ENCODE measurements at regions not wholly inside any gene's neighbourhood (a gene's known extent, or its start where the extent isn't known, plus 50 kb on each side); places are given as distances from the start of the nearest gene placed in this dataset.
"Not testable (repeated sequence)": the region's sequence is repeated elsewhere in the genome, so short reads cannot be mapped to it uniquely, and the experiment has no call there.

GRCh38 chr2:87237570-87238336 lies 216.1 kb upstream of the PLGLB1 start:
- not testable (repeated sequence) for H4K91ac ChIP-seq (ENCODE audit: low read length); H2BK15ac ChIP-seq (ENCODE audit: low read depth, poor library complexity, severe bottlenecking); H3K4ac ChIP-seq (ENCODE audit: low read depth in 1 of 2, low read length in 2 of 2); H2AFZ ChIP-seq (ENCODE audit: low read depth, low read length); H3K79me1 ChIP-seq (replicated peaks; ENCODE audit: low read length, poor library complexity, severe bottlenecking); H3K9me3 ChIP-seq (ENCODE audit: control insufficient read depth, low read length); H3K36me3 ChIP-seq (ENCODE audit: control insufficient read depth in 1 of 2, insufficient read depth in 2 of 2, low read depth in 1 of 2, low read length in 2 of 2); H2AK5ac ChIP-seq (ENCODE audit: low read length, severe bottlenecking); H3K4me2 ChIP-seq (ENCODE audit: low read length, poor library complexity, severe bottlenecking); H4K8ac ChIP-seq (ENCODE audit: low read length); H2BK5ac ChIP-seq (ENCODE audit: low read depth, low read length, poor library complexity, severe bottlenecking); H2BK12ac ChIP-seq (ENCODE audit: low read length in 2 of 2); H3K27ac ChIP-seq (ENCODE audit: low read length, poor library complexity, severe bottlenecking); H3K4me3 ChIP-seq (ENCODE audit: insufficient read depth in 1 of 2, low read depth in 1 of 2, low read length in 2 of 2); H3K4me1 ChIP-seq (ENCODE audit: control insufficient read depth, insufficient read depth, low read depth, low read length); H3K23ac ChIP-seq (ENCODE audit: low read length in 2 of 2); H3K9ac ChIP-seq (ENCODE audit: low read length); H3K18ac ChIP-seq (ENCODE audit: low read depth in 1 of 2, low read length in 2 of 2); DNase-seq; H3K14ac ChIP-seq (ENCODE audit: low read length in 2 of 2); H2BK120ac ChIP-seq (ENCODE audit: low read depth, low read length); H3K27me3 ChIP-seq (ENCODE audit: control insufficient read depth in 1 of 2, insufficient read depth in 1 of 2, low read length in 2 of 2)
- WGBS: 24% methylated on average over 6 of the region's 15 CpGs

GRCh38 chr2:87239558-87240215 lies 218.0 kb upstream of the PLGLB1 start:
- not testable (repeated sequence) for H3K79me1 ChIP-seq (replicated peaks; ENCODE audit: low read length, poor library complexity, severe bottlenecking); H2AFZ ChIP-seq (ENCODE audit: low read depth, low read length); H3K9me3 ChIP-seq (ENCODE audit: control insufficient read depth, low read length); H4K8ac ChIP-seq (ENCODE audit: low read length); H2BK5ac ChIP-seq (ENCODE audit: low read depth, low read length, poor library complexity, severe bottlenecking); H3K14ac ChIP-seq (ENCODE audit: low read length in 2 of 2); H3K4ac ChIP-seq (ENCODE audit: low read depth in 1 of 2, low read length in 2 of 2); DNase-seq; H3K4me1 ChIP-seq (ENCODE audit: control insufficient read depth, insufficient read depth, low read depth, low read length); H3K18ac ChIP-seq (ENCODE audit: low read depth in 1 of 2, low read length in 2 of 2); H3K9ac ChIP-seq (ENCODE audit: low read length); H2AK5ac ChIP-seq (ENCODE audit: low read length, severe bottlenecking); H3K27ac ChIP-seq (ENCODE audit: low read length, poor library complexity, severe bottlenecking); H3K4me3 ChIP-seq (ENCODE audit: insufficient read depth in 1 of 2, low read depth in 1 of 2, low read length in 2 of 2); H2BK12ac ChIP-seq (ENCODE audit: low read length in 2 of 2); H4K91ac ChIP-seq (ENCODE audit: low read length); H2BK120ac ChIP-seq (ENCODE audit: low read depth, low read length); H3K36me3 ChIP-seq (ENCODE audit: control insufficient read depth in 1 of 2, insufficient read depth in 2 of 2, low read depth in 1 of 2, low read length in 2 of 2); H3K23ac ChIP-seq (ENCODE audit: low read length in 2 of 2); H2BK15ac ChIP-seq (ENCODE audit: low read depth, poor library complexity, severe bottlenecking); H3K27me3 ChIP-seq (ENCODE audit: control insufficient read depth in 1 of 2, insufficient read depth in 1 of 2, low read length in 2 of 2); H3K4me2 ChIP-seq (ENCODE audit: low read length, poor library complexity, severe bottlenecking)
- WGBS: 94% methylated on average over 2 of the region's 8 CpGs

GRCh38 chr2:87246066-87246717 lies 224.5 kb upstream of the PLGLB1 start:
- H2AFZ ChIP-seq (ENCODE audit: low read depth, low read length); H2BK15ac ChIP-seq (ENCODE audit: low read depth, poor library complexity, severe bottlenecking); H3K4me2 ChIP-seq (ENCODE audit: low read length, poor library complexity, severe bottlenecking); H3K4me1 ChIP-seq (ENCODE audit: control insufficient read depth, insufficient read depth, low read depth, low read length); H3K36me3 ChIP-seq (ENCODE audit: control insufficient read depth in 1 of 2, insufficient read depth in 2 of 2, low read depth in 1 of 2, low read length in 2 of 2); H3K27me3 ChIP-seq (ENCODE audit: control insufficient read depth in 1 of 2, insufficient read depth in 1 of 2, low read length in 2 of 2); H2BK120ac ChIP-seq (ENCODE audit: low read depth, low read length); H3K27ac ChIP-seq (ENCODE audit: low read length, poor library complexity, severe bottlenecking); H3K23ac ChIP-seq (ENCODE audit: low read length in 2 of 2); H2AK5ac ChIP-seq (ENCODE audit: low read length, severe bottlenecking); H4K8ac ChIP-seq (ENCODE audit: low read length); H3K18ac ChIP-seq (ENCODE audit: low read depth in 1 of 2, low read length in 2 of 2); H3K79me1 ChIP-seq (replicated peaks; ENCODE audit: low read length, poor library complexity, severe bottlenecking); H2BK12ac ChIP-seq (ENCODE audit: low read length in 2 of 2); H4K91ac ChIP-seq (ENCODE audit: low read length); H3K4me3 ChIP-seq (ENCODE audit: insufficient read depth in 1 of 2, low read depth in 1 of 2, low read length in 2 of 2); DNase-seq; H2BK5ac ChIP-seq (ENCODE audit: low read depth, low read length, poor library complexity, severe bottlenecking); H3K4ac ChIP-seq (ENCODE audit: low read depth in 1 of 2, low read length in 2 of 2); H3K14ac ChIP-seq (ENCODE audit: low read length in 2 of 2); H3K9me3 ChIP-seq (ENCODE audit: control insufficient read depth, low read length); H3K9ac ChIP-seq (ENCODE audit: low read length): not testable (repeated sequence)
- no CpG with 5 or more reads among the region's 11 CpGs for WGBS

- H3K4me3 ChIP-seq (ENCODE audit: insufficient read depth in 1 of 2, low read depth in 1 of 2, low read length in 2 of 2); DNase-seq; H3K27ac ChIP-seq (ENCODE audit: low read length, poor library complexity, severe bottlenecking); H3K36me3 ChIP-seq (ENCODE audit: control insufficient read depth in 1 of 2, insufficient read depth in 2 of 2, low read depth in 1 of 2, low read length in 2 of 2); H2BK120ac ChIP-seq (ENCODE audit: low read depth, low read length); H3K27me3 ChIP-seq (ENCODE audit: control insufficient read depth in 1 of 2, insufficient read depth in 1 of 2, low read length in 2 of 2); H3K9ac ChIP-seq (ENCODE audit: low read length); H3K79me1 ChIP-seq (replicated peaks; ENCODE audit: low read length, poor library complexity, severe bottlenecking); H4K8ac ChIP-seq (ENCODE audit: low read length); H3K4me1 ChIP-seq (ENCODE audit: control insufficient read depth, insufficient read depth, low read depth, low read length); H3K18ac ChIP-seq (ENCODE audit: low read depth in 1 of 2, low read length in 2 of 2); H3K23ac ChIP-seq (ENCODE audit: low read length in 2 of 2); H2BK5ac ChIP-seq (ENCODE audit: low read depth, low read length, poor library complexity, severe bottlenecking); H2BK12ac ChIP-seq (ENCODE audit: low read length in 2 of 2); H2AFZ ChIP-seq (ENCODE audit: low read depth, low read length); H4K91ac ChIP-seq (ENCODE audit: low read length); H3K9me3 ChIP-seq (ENCODE audit: control insufficient read depth, low read length); H3K14ac ChIP-seq (ENCODE audit: low read length in 2 of 2); H3K4ac ChIP-seq (ENCODE audit: low read depth in 1 of 2, low read length in 2 of 2); H2BK15ac ChIP-seq (ENCODE audit: low read depth, poor library complexity, severe bottlenecking); H2AK5ac ChIP-seq (ENCODE audit: low read length, severe bottlenecking); H3K4me2 ChIP-seq (ENCODE audit: low read length, poor library complexity, severe bottlenecking): not testable (repeated sequence)
- WGBS: 100% methylated on average over 1 of the region's 5 CpGs
These were observed 230.4 kb upstream of the PLGLB1 start for GRCh38 chr2:87252046-87252445.

Data from mesenchymal stem cell (in vitro differentiated cells and primary cell).